Epithelial cell of proximal tubule (primary cell): ENCODE measurements at regions not wholly inside any gene's neighbourhood (a gene's known extent, or its start where the extent isn't known, plus 50 kb on each side); places are given as distances from the start of the nearest gene placed in this dataset.

Experiments
- DNase-seq: peaks from one replicate; pipeline ENCODE4 v3.0.0-alpha.2; 2011; ENCODE audit warnings: low read depth
- H3K4me3 ChIP-seq: 2 replicates; pipeline ENCODE4 v1.5.1; 2011; ENCODE audit warnings: low read depth, mild to moderate bottlenecking, low read length
- CTCF ChIP-seq: conservative IDR thresholded peaks from 2 replicates; pipeline ENCODE4 v1.5.1; 2012; ENCODE audit warnings: low read depth, mild to moderate bottlenecking, low read length

DNA sequence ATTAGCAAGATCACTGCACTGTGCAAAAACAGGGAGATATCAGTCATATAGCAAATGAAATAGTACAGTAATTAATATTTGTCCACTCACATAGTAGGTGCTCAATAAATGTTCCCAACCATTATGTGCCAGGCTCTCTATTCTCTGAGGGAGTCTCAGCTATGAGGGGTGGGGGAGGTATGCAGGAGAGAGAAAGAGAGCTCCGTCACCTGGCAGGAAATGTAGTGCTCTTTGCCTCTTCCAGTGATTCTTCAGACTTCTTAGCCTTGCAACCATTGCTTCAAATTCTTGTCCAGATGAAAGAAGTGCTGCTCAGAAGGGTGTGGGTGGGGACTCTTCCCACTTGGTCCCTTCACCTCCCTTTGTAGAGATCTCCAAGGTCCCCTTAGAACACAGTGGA is 84.5 kb upstream of the SPRY1 start:
- no peak overlapping the region for H3K4me3 ChIP-seq

GRCh38 chr4:123312951-123313592 is 83.5 kb upstream of the SPRY1 start:
- TF ChIP-seq CTCF, result no peak
- no peak overlapping the region for H3K4me3 ChIP-seq
- DNase-seq, result no peak

More for the DNA sequence above, 84.5 kb upstream of the SPRY1 start:
- no peak for TF ChIP-seq CTCF
- no peak for DNase-seq

- no peak for TF ChIP-seq CTCF
- DNase-seq, result no peak
- no peak overlapping the region for H3K4me3 ChIP-seq
Observed at GRCh38 chr4:123315617-123316016, 81.0 kb upstream of the SPRY1 start.

DNA sequence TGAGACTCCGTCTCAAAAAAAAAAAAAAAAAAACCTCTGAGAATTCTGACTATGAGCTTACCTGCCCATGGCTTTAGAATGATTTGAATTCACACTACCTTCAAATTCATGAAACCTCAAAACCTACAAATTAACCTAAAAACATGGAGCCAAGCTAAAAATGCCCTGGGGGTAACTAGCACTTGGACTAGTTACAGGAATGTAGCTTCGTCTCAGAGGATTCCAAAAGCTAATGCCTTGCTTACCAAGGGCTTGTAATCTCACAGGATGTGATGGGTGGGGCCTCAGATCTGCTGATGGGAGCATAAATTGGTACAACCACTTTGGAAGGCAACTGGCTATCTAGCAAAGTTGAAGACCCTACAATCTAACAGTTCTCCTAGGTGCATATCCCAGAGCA is 79.4 kb upstream of the SPRY1 start:
- no peak for TF ChIP-seq CTCF
- no peak for DNase-seq
- H3K4me3 ChIP-seq, result no peak overlapping the region

GRCh38 chr4:123319639-123320038 is 77.0 kb upstream of the SPRY1 start:
- no peak overlapping the region for H3K4me3 ChIP-seq
- no peak for DNase-seq
- no peak for TF ChIP-seq CTCF

DNA sequence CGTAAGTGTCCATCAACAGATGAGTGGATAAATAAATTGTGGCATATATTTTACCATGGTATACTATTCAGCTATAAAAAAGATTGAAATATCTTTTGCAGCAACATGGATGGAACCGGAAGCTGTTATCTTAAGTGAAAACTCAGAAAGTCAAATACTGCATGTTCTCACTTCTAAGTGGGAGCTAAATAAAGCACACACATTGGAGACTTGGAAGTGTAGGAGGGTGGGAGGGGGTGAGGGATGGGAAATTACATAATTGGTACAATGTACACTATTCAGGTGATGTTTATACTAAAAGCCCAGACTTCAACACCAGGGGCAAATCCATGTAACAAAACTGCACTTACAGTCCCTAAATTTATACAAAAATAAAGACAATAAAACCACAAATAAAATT is 72.6 kb upstream of the SPRY1 start:
- no peak overlapping the region for H3K4me3 ChIP-seq
- no peak for DNase-seq
- no peak for TF ChIP-seq CTCF

DNA sequence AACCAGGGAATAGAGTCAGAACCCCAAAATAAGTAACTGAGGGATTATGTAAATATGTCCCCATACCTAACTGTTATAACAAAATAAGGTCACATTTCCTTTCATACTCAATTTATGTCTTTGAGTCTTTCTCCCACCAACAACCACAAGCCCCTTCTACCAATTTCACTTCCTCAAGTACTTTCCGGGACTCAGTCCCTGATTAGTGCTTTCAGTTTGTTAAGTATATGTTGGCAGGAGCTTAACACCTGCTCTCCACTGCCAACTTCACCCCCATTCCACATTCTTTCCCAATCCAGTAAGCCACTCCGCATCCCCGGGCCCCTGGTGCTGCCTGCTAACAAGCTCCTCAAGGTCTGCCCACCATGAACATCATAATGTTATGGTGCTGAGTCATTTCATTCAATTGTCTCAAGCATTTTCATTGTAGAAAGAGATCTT is 71.3 kb upstream of the SPRY1 start:
- no peak for TF ChIP-seq CTCF
- no peak for DNase-seq

More for the DNA sequence above, 71.3 kb upstream of the SPRY1 start:
- H3K4me3 ChIP-seq, result no peak overlapping the region
